ENCODE measurements at regions not wholly inside any gene's neighbourhood (a gene's known extent, or its start where the extent isn't known, plus 50 kb on each side); places are given as distances from the start of the nearest gene placed in this dataset.
"Not testable (repeated sequence)": the region's sequence is repeated elsewhere in the genome, so short reads cannot be mapped to it uniquely, and the experiment has no call there.

- DNase-seq (ENCODE audit: low read depth, low spot score): no peak
These were observed 52.7 kb downstream of the KCNA5 start for GRCh38 chr12:5096241-5096924.

- DNase-seq (ENCODE audit: low read depth, low spot score): no peak
These were observed 54.1 kb downstream of the KCNA5 start for GRCh38 chr12:5097786-5098185.

- DNase-seq (ENCODE audit: low read depth, low spot score): no peak
These were observed 55.5 kb downstream of the KCNA5 start for GRCh38 chr12:5099136-5099535.

GRCh38 chr12:5099591-5099990, 55.9 kb downstream of the KCNA5 start:
- no peak for DNase-seq (ENCODE audit: low read depth, low spot score)

GRCh38 chr12:5101686-5102085, 58.0 kb downstream of the KCNA5 start:
- no peak for DNase-seq (ENCODE audit: low read depth, low spot score)

GRCh38 chr12:5102261-5102789, 58.6 kb downstream of the KCNA5 start:
- DNase-seq (ENCODE audit: low read depth, low spot score): no peak

- DNase-seq (ENCODE audit: low read depth, low spot score): no peak
These were observed 59.1 kb downstream of the KCNA5 start for GRCh38 chr12:5102806-5103205.

- DNase-seq (ENCODE audit: low read depth, low spot score): no peak
These were observed 66.7 kb downstream of the KCNA5 start for GRCh38 chr12:5110345-5110744.

GRCh38 chr12:5114436-5114835, 70.8 kb downstream of the KCNA5 start:
- DNase-seq (ENCODE audit: low read depth, low spot score): no peak

- not testable (repeated sequence) for DNase-seq (ENCODE audit: low read depth, low spot score)
These were observed 78.1 kb downstream of the KCNA5 start for GRCh38 chr12:5121784-5122183.

GRCh38 chr12:5122256-5122831, 78.7 kb downstream of the KCNA5 start:
- not testable (repeated sequence) for DNase-seq (ENCODE audit: low read depth, low spot score)

- DNase-seq (ENCODE audit: low read depth, low spot score): no peak
These were observed 80.2 kb downstream of the KCNA5 start for GRCh38 chr12:5123921-5124320.

- DNase-seq (ENCODE audit: low read depth, low spot score): no peak
These were observed 80.7 kb downstream of the KCNA5 start for GRCh38 chr12:5124401-5124800.

- DNase-seq (ENCODE audit: low read depth, low spot score): no peak
These were observed 91.3 kb downstream of the KCNA5 start for GRCh38 chr12:5134861-5135525.

- DNase-seq (ENCODE audit: low read depth, low spot score): no peak
These were observed 94.6 kb downstream of the KCNA5 start for GRCh38 chr12:5138256-5138655.

- DNase-seq (ENCODE audit: low read depth, low spot score): no peak
These were observed 95.2 kb downstream of the KCNA5 start for GRCh38 chr12:5138845-5139244.

- no peak for DNase-seq (ENCODE audit: low read depth, low spot score)
These were observed 96.1 kb downstream of the KCNA5 start for GRCh38 chr12:5139751-5140150.

- DNase-seq (ENCODE audit: low read depth, low spot score): no peak
These were observed 96.5 kb downstream of the KCNA5 start for GRCh38 chr12:5140190-5140589.

GRCh38 chr12:5148880-5149279, 105.2 kb downstream of the KCNA5 start:
- DNase-seq (ENCODE audit: low read depth, low spot score): no peak

GRCh38 chr12:5154091-5154490, 110.4 kb downstream of the KCNA5 start:
- no peak for DNase-seq (ENCODE audit: low read depth, low spot score)

GRCh38 chr12:5155866-5156265, 112.2 kb downstream of the KCNA5 start:
- no peak for DNase-seq (ENCODE audit: low read depth, low spot score)

GRCh38 chr12:5160827-5161226, 117.1 kb downstream of the KCNA5 start:
- no peak for DNase-seq (ENCODE audit: low read depth, low spot score)

GRCh38 chr12:5163661-5164060, 120.0 kb downstream of the KCNA5 start:
- DNase-seq (ENCODE audit: low read depth, low spot score): no peak

All from brain pericyte (primary cell).